ENCODE measurements at regions not wholly inside any gene's neighbourhood (a gene's known extent, or its start where the extent isn't known, plus 50 kb on each side); places are given as distances from the start of the nearest gene placed in this dataset.

- no peak for DNase-seq
Observed at GRCh38 chr10:78188446-78188845, 154.8 kb downstream of the RPS24 start.

DNA sequence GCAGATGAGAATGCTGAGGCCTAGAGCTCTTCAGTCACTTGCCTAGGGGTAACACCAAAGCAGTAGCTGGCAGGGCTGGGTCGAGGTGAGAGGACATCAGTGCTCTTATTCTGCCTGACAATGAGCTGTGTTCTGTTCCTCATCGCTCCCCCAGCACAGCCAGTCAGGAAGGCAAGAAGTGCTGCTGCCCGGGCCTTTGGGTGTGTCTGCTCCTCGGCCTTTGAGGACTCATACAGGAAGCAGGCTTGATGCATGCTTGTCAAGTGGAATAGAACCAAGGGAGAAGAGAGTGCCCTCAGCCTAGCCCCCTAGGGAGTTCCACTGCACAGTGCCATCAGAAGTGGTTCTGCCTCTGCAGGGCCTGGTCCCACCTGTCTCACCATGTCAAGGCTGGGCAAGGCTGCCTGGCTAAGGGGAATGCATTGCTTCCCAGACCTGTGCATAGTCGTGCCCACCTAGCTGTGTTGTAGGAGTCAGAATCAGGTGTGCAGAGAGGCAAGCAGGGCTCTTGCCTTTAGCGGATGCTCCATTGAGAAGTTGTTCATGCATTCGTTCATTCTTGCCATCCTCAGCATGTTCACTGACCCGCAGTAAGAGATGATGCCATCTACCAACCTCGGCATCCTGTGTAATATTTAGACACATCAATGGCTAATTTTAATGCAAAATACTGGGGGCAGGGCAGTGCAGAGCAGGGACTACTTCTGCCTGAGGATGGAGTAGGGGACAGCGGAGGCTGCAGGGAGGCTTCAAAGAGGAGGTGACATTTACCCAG, 156.6 kb downstream of the RPS24 start:
- no peak for DNase-seq

GRCh38 chr10:78191301-78191700, 157.6 kb downstream of the RPS24 start:
- DNase-seq, result no peak

DNA sequence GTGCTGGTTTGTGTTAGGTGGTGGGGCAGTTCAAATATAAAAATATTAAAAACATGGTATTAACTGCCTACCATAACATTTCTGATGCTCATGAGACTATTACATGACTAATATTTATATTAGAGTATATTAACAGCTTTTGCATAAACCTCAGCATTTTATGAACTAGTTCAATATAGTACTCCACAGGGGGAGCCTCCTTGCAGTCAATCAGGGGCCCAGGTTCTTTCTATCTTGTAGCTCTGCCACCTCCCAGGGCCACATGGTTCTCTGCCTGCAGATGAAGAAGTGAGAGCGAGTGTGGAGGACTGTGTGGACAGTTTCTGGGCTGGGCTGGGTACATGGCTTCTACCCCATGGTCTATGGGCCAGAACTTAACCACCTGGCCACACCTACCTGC, 159.5 kb downstream of the RPS24 start:
- DNase-seq, result no peak

DNA sequence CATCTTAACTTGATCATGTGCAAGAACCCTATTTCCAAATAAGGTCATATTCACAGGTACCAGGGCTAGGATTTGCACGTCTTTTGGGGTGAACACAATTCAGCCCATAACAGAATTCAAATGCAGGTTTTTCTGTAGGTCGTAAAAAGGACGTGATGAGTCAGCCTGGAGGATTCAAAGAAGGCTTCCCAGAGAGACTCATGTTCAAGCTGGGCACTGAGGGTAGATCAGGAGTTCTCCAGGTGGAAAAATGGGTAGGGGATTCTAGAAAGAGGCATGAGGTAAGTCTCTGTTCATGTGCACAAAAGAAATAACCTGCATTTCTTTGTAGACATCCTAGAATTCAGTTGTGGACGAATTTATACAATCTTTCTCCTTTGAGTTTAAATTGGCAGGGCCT, 160.4 kb downstream of the RPS24 start:
- no peak for DNase-seq

- DNase-seq, result no peak
Observed at GRCh38 chr10:78194539-78195402, 161.1 kb downstream of the RPS24 start.

- DNase-seq, result no peak
Observed at GRCh38 chr10:78196396-78196795, 162.7 kb downstream of the RPS24 start.

- no peak for DNase-seq
Observed at GRCh38 chr10:78196964-78197363, 163.3 kb downstream of the RPS24 start.

DNA sequence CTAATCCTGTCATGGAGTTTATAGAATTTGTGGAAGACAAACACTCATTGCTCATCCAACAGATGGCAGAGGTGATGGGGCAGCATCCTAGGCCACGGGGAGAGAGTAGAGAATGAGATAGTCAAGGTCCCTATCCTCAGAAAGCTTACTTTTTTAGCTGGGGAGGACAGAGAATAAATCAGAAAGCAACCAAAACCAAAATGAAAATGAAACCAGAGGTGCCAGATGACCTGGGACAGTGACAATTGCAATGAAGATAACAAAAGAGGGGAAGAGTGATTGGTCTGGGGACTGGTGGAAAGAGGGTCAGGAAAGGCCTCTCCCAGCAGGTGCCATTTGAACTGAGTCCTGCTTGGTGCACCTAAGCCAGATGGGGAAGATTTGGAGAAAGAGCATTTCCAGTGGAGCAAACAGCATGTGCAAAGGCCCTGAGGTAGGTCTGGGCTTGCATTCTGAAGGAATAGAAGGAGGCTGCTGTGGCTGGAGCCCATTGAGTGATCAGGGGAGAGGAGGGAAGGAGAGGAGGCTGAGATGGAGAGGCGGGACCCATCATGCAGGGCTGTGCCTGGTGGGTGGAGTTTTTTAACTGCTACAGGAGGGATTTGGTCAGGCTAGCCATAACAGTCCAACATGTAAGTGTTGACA, 164.1 kb downstream of the RPS24 start:
- no peak for DNase-seq

DNA sequence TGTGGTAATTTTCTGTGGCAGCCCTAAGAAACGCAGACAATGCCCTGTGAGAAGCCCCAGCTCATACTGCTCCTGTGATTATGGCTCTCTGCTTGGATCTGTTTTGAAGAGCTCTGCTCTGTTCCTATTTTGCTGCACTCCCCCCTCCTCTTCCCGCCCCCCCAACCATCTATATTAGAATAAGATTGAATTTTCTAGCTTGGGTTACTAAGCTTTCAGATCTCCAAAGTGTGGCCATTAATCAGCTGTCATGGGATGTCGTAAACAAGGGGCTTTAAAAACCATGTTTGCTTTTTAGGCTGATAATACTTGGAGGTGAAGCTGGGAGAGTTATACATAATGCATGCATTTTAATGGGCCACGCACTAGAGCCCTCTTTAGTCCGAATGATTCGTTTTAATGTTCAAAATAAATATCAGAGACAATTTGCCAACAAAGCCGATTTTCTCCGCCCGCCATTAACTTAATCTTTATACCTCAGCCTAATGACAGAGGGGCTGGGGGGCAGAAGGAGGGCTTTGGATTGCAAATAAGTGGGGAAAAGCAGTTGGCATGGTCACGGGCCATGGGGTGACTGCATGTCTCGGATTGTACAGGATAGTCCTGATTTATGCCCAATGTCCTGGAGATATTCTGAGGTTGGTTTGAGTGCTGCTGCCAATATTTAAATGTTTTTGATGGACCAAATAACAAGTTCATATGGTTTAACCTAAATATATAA, 165.5 kb downstream of the RPS24 start:
- DNase-seq, result no peak

GRCh38 chr10:78199759-78200158, 166.1 kb downstream of the RPS24 start:
- no peak for DNase-seq

GRCh38 chr10:78200686-78201085, 167.0 kb downstream of the RPS24 start:
- no peak for DNase-seq

GRCh38 chr10:78202386-78202785, 168.7 kb downstream of the RPS24 start:
- no peak for DNase-seq

GRCh38 chr10:78203915-78204818, 170.5 kb downstream of the RPS24 start:
- no peak for DNase-seq

- no peak for DNase-seq
Observed at GRCh38 chr10:78205457-78206016, 171.9 kb downstream of the RPS24 start.

DNA sequence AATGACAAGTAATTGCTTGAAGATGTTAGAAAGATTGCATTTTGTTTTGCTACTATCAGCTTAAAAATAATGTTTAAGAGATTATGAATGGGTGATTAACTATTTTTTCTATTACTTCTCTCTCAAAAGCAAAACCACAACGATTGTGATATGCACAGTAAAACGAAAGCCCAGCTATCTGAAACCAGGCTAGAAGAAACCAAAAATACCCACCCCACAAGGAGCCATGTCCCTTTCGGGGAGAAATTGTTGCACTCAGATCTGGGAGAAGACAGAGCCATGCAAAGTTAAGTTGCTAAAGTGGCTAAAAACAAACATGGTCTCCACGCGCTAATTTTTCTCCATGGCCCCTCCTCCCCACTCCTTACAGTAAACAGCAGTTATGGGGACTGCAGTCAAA, 173.6 kb downstream of the RPS24 start:
- DNase-seq, result no peak

- DNase-seq, result no peak
Observed at GRCh38 chr10:78207776-78208175, 174.1 kb downstream of the RPS24 start.

- DNase-seq, result no peak
Observed at GRCh38 chr10:78209970-78210369, 176.3 kb downstream of the RPS24 start.

DNA sequence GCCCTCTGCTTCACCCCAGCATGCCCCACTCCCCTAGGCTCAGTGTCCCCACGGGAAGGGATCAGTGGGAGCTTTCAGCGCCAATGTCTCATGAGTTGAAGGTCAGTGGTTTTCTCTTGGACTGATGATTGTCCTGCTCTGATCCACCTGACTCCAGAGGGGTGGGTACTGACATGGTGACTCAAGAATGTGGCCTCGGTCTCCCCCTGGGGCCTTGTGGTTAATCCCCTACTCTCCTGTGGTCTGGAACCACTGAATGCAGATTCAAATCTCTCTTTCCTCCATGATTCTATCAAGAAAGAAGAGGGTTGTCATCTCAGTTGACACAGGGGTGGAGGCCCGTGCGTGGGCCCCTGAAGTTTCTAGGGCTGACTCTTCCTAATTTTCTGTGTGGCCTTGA, 176.9 kb downstream of the RPS24 start:
- no peak for DNase-seq

DNA sequence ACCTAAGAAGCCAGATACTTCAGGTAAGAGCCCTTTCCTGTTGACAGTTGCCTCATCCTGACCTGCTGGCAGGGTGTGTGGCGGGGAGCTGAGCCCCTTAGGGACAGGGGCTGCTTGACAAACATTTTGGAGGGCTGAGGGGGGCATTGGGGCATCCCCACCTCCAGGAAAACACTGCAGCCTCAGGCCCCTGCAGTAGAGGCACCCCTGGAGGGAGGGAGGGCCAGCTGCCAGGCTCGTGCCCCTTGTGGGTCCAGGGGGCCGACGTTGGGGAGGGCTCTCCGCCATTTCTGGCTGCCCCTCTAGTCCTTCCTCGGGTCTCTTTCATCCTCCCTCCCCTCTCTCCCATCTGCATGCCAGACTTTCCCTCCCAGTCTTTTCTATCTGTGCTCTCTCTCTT, 177.3 kb downstream of the RPS24 start:
- no peak for DNase-seq

GRCh38 chr10:78211561-78212051, 177.9 kb downstream of the RPS24 start:
- DNase-seq, result peak in 1 of 2 donors; percentile 10

Measured in CD4-positive, alpha-beta T cell treated with Interferon alpha-2 for 1 hour (primary cell).